ENCODE measurements at regions not wholly inside any gene's neighbourhood (a gene's known extent, or its start where the extent isn't known, plus 50 kb on each side); places are given as distances from the start of the nearest gene placed in this dataset.

GRCh38 chr5:110294281-110294680 is 432.2 kb downstream of the TMEM232 start:
- no peak overlapping the region for H2AFZ ChIP-seq
- H3K4me2 ChIP-seq = no peak overlapping the region
- H3K27me3 ChIP-seq = no peaks in the 10 kb centered on the region
- peaks cover 3% of the 10 kb centered on the region for H3K4me1 ChIP-seq (ENCODE audit: insufficient read depth)
- no peaks in the 10 kb centered on the region for H3K9me3 ChIP-seq (ENCODE audit: low read depth)
- no peaks in the 10 kb centered on the region for H4K20me1 ChIP-seq (ENCODE audit: insufficient read depth, poor library complexity, severe bottlenecking)
- WGBS (ENCODE audit: low lambda C conversion rate, missing lambda C conversion rate) = 94% methylated on average over 3 of the region's 3 CpGs
- H3K9me2 ChIP-seq (replicated peaks; ENCODE audit: insufficient read depth) = no peaks in the 10 kb centered on the region
- H3K79me2 ChIP-seq = no peaks in the 10 kb centered on the region
- H3K27ac ChIP-seq = no peak overlapping the region
- no peaks in the 10 kb centered on the region for H3K36me3 ChIP-seq (replicated peaks; ENCODE audit: insufficient read depth, low read depth)
- no peak overlapping the region for H3K4me3 ChIP-seq
- DNase-seq (ENCODE audit: low spot score) = no peak
- TF ChIP-seq EZH2 (IDR thresholded peaks at IDR 0.05; ENCODE audit: borderline replicate concordance) = no peak
- no peak for TF ChIP-seq CTCF (IDR thresholded peaks at IDR 0.05; ENCODE audit: poor library complexity)
- TF ChIP-seq EZH2phosphoT487 (IDR thresholded peaks at IDR 0.05; ENCODE audit: low read depth, severe bottlenecking, unreplicated experiment) = no peak

- Histone ChIP-seq H3K4me3 (no peak overlapping the region), H3K4me1 (ENCODE audit: insufficient read depth) (peaks cover 3% of the 10 kb centered on the region), H3K9me2 (replicated peaks; ENCODE audit: insufficient read depth) (no peaks in the 10 kb centered on the region), H2AFZ (no peak overlapping the region), H3K27me3 (no peaks in the 10 kb centered on the region), H3K9me3 (ENCODE audit: low read depth) (no peaks in the 10 kb centered on the region), H4K20me1 (ENCODE audit: insufficient read depth, poor library complexity, severe bottlenecking) (no peaks in the 10 kb centered on the region), H3K27ac (no peak overlapping the region), H3K79me2 (no peaks in the 10 kb centered on the region), H3K36me3 (replicated peaks; ENCODE audit: insufficient read depth, low read depth) (no peaks in the 10 kb centered on the region), H3K4me2 (no peak overlapping the region)
- no peak for TF ChIP-seq EZH2 (IDR thresholded peaks at IDR 0.05; ENCODE audit: borderline replicate concordance)
- no peak for TF ChIP-seq EZH2phosphoT487 (IDR thresholded peaks at IDR 0.05; ENCODE audit: low read depth, severe bottlenecking, unreplicated experiment)
- no peak for TF ChIP-seq CTCF (IDR thresholded peaks at IDR 0.05; ENCODE audit: poor library complexity)
- WGBS (ENCODE audit: low lambda C conversion rate, missing lambda C conversion rate) = 35% methylated on average over 3 of the region's 3 CpGs
- no peak for DNase-seq (ENCODE audit: low spot score)
These were observed 429.3 kb downstream of the TMEM232 start for GRCh38 chr5:110297152-110297670.

GRCh38 chr5:110304176-110304575 is 422.3 kb downstream of the TMEM232 start:
- Histone ChIP-seq H3K27me3 (no peaks in the 10 kb centered on the region), H3K9me3 (ENCODE audit: low read depth) (no peaks in the 10 kb centered on the region), H3K27ac (no peak overlapping the region), H3K36me3 (replicated peaks; ENCODE audit: insufficient read depth, low read depth) (no peaks in the 10 kb centered on the region), H3K9me2 (replicated peaks; ENCODE audit: insufficient read depth) (no peaks in the 10 kb centered on the region), H4K20me1 (ENCODE audit: insufficient read depth, poor library complexity, severe bottlenecking) (no peaks in the 10 kb centered on the region), H3K4me1 (ENCODE audit: insufficient read depth) (no peaks in the 10 kb centered on the region), H3K4me3 (no peak overlapping the region), H2AFZ (no peak overlapping the region), H3K79me2 (no peaks in the 10 kb centered on the region), H3K4me2 (no peak overlapping the region)
- DNase-seq (ENCODE audit: low spot score) = no peak
- WGBS (ENCODE audit: low lambda C conversion rate, missing lambda C conversion rate) = 73% methylated on average over 1 of the region's 1 CpG
- TF ChIP-seq EZH2 (IDR thresholded peaks at IDR 0.05; ENCODE audit: borderline replicate concordance) (no peak), CTCF (IDR thresholded peaks at IDR 0.05; ENCODE audit: poor library complexity) (no peak), EZH2phosphoT487 (IDR thresholded peaks at IDR 0.05; ENCODE audit: low read depth, severe bottlenecking, unreplicated experiment) (no peak)

- no peak for TF ChIP-seq CTCF (IDR thresholded peaks at IDR 0.05; ENCODE audit: poor library complexity)
- H2AFZ ChIP-seq = no peak overlapping the region
- no peaks in the 10 kb centered on the region for H3K9me3 ChIP-seq (ENCODE audit: low read depth)
- H4K20me1 ChIP-seq (ENCODE audit: insufficient read depth, poor library complexity, severe bottlenecking) = no peaks in the 10 kb centered on the region
- no peaks in the 10 kb centered on the region for H3K27me3 ChIP-seq
- H3K36me3 ChIP-seq (replicated peaks; ENCODE audit: insufficient read depth, low read depth) = no peaks in the 10 kb centered on the region
- H3K79me2 ChIP-seq = no peaks in the 10 kb centered on the region
- 95% methylated on average over 2 of the region's 2 CpGs for WGBS (ENCODE audit: low lambda C conversion rate, missing lambda C conversion rate)
- no peaks in the 10 kb centered on the region for H3K9me2 ChIP-seq (replicated peaks; ENCODE audit: insufficient read depth)
- H3K4me1 ChIP-seq (ENCODE audit: insufficient read depth) = no peaks in the 10 kb centered on the region
- H3K4me3 ChIP-seq = no peak overlapping the region
- no peak overlapping the region for H3K27ac ChIP-seq
- no peak overlapping the region for H3K4me2 ChIP-seq
- no peak for DNase-seq (ENCODE audit: low spot score)
These were observed 419.8 kb downstream of the TMEM232 start for GRCh38 chr5:110306650-110307049.

Measured in hepatocyte (in vitro differentiated cells).